ENCODE measurements at regions not wholly inside any gene's neighbourhood (a gene's known extent, or its start where the extent isn't known, plus 50 kb on each side); places are given as distances from the start of the nearest gene placed in this dataset.

- Histone ChIP-seq H3K4me3 (no peak overlapping the region), H3K27ac (no peak overlapping the region), H3K36me3 (no peaks in the 10 kb centered on the region), H3K4me1 (no peaks in the 10 kb centered on the region), H3K27me3 (peaks cover 7% of the 10 kb centered on the region), H3K9me3 (no peaks in the 10 kb centered on the region)
- TF ChIP-seq, protein P1, sequence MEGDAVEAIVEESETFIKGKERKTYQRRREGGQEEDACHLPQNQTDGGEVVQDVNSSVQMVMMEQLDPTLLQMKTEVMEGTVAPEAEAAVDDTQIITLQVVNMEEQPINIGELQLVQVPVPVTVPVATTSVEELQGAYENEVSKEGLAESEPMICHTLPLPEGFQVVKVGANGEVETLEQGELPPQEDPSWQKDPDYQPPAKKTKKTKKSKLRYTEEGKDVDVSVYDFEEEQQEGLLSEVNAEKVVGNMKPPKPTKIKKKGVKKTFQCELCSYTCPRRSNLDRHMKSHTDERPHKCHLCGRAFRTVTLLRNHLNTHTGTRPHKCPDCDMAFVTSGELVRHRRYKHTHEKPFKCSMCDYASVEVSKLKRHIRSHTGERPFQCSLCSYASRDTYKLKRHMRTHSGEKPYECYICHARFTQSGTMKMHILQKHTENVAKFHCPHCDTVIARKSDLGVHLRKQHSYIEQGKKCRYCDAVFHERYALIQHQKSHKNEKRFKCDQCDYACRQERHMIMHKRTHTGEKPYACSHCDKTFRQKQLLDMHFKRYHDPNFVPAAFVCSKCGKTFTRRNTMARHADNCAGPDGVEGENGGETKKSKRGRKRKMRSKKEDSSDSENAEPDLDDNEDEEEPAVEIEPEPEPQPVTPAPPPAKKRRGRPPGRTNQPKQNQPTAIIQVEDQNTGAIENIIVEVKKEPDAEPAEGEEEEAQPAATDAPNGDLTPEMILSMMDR (IDR thresholded peaks at IDR 0.05): no peak
- ATAC-seq (no peak), DNase-seq (no peak)
- intact Hi-C loops (cut with DNase I): no loop called here
Measured at GRCh38 chr16:86988920-86989696, 328.1 kb downstream of the C16orf95 start.

DNA sequence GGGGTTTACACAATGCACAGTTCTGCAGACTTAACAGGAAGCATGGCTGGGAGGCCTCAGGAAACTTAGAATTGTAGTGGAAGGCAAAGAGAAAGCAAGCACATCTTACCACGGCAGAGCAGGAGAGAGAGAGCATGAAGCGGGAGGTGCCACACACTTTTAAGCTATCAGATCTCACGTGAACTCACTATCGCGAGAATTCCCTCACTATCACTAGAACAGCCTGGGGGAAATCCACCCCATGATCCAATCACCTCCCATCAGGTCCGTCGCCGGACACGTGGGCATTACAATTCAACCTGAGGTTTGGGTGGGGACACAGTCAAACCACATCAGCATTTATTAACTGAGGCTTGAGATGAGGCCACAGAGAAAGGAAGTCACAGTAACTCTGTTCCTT lies 326.7 kb downstream of the C16orf95 start:
- peaks cover 16% of the 10 kb centered on the region for H3K27me3 ChIP-seq
- ATAC-seq (no peak), DNase-seq (no peak)
- no peaks in the 10 kb centered on the region for H3K4me1 ChIP-seq
- intact Hi-C loops (cut with DNase I): no loop called here
- no peaks in the 10 kb centered on the region for H3K36me3 ChIP-seq
- TF ChIP-seq, protein P1 (IDR thresholded peaks at IDR 0.05): no peak
- no peak overlapping the region for H3K4me3 ChIP-seq
- H3K9me3 ChIP-seq: no peaks in the 10 kb centered on the region
- no peak overlapping the region for H3K27ac ChIP-seq

GRCh38 chr16:86991679-86992078 lies 325.5 kb downstream of the C16orf95 start:
- H3K27me3 ChIP-seq: peaks cover 17% of the 10 kb centered on the region
- H3K27ac ChIP-seq: no peak overlapping the region
- H3K4me1 ChIP-seq: no peaks in the 10 kb centered on the region
- no peak for DNase-seq
- intact Hi-C loops (cut with DNase I): no loop called here
- no peak for ATAC-seq
- H3K4me3 ChIP-seq: no peak overlapping the region
- H3K9me3 ChIP-seq: no peaks in the 10 kb centered on the region
- TF ChIP-seq, protein P1 (IDR thresholded peaks at IDR 0.05): no peak
- no peaks in the 10 kb centered on the region for H3K36me3 ChIP-seq

- Histone ChIP-seq H3K4me3 (no peak overlapping the region), H3K9me3 (no peaks in the 10 kb centered on the region), H3K27ac (no peak overlapping the region), H3K27me3 (peaks cover 17% of the 10 kb centered on the region), H3K4me1 (no peaks in the 10 kb centered on the region), H3K36me3 (no peaks in the 10 kb centered on the region)
- intact Hi-C loops (cut with DNase I): no loop called here
- DNase-seq (no peak), ATAC-seq (no peak)
- TF ChIP-seq, protein P1 (IDR thresholded peaks at IDR 0.05): no peak
Measured at GRCh38 chr16:86992587-86992986, 324.6 kb downstream of the C16orf95 start.

DNA sequence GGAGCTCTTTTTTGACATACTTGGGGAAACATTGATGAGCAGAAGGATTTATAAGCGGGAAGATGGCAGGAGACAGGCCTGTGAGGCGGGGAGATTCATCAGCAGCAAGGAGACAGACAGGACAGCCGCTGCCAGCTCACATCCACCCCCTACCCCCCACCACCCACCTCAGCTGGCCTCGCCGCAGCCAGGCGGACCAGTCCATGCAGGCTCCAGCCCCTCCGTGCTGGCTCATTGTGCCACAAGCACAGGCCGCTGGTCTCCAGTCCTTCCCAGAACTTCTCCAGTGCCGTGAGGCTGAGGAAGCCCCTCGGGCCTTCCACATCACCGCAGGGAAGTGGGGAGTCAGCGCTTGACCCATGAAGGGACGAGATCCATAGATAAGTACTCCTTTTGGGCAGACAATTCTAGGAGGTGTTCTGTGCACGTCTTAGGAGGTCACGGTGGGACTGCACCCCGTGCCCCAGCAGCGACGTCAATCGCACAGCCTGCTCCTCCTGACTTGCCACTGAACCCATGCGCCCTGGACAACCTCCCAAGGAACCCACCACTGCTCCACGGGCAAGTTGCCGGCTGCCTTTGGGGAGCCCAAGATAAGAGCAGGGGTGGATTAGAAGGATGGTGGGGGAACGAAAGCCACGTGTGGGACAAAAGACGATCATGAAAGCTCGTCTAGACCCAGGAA lies 323.6 kb downstream of the C16orf95 start:
- no peak for ATAC-seq
- no peak for DNase-seq
- Histone ChIP-seq H3K9me3 (no peaks in the 10 kb centered on the region), H3K27ac (no peak overlapping the region), H3K27me3 (peaks cover 22% of the 10 kb centered on the region), H3K4me3 (no peak overlapping the region), H3K36me3 (no peaks in the 10 kb centered on the region), H3K4me1 (no peaks in the 10 kb centered on the region)
- intact Hi-C loops (cut with DNase I): no loop called here
- TF ChIP-seq, protein P1 (IDR thresholded peaks at IDR 0.05): no peak

Measured in upper lobe of right lung (tissue), 1 donor.